ENCODE measurements at regions not wholly inside any gene's neighbourhood (a gene's known extent, or its start where the extent isn't known, plus 50 kb on each side); places are given as distances from the start of the nearest gene placed in this dataset.
A peak's percentile ranks its signal among the peaks of the same experiment; 100 is the strongest.

- Histone ChIP-seq H3K27me3 (no peaks in the 10 kb centered on the region), H3K4me3 (no peak overlapping the region), H3K36me3 (no peaks in the 10 kb centered on the region), H3K9me3 (no peaks in the 10 kb centered on the region), H3K4me1 (no peaks in the 10 kb centered on the region), H3K27ac (no peak overlapping the region)
- ATAC-seq (no peak), DNase-seq (no peak)
- intact Hi-C loops (cut with DNase I): no loop called here
- TF ChIP-seq CTCF (IDR thresholded peaks at IDR 0.05): no peak
- 65 to 80% methylated on average over 3 of the region's 3 CpGs for WGBS, 2 donors
Observed at GRCh38 chr2:117436697-117437096, 377.8 kb upstream of the DDX18 start.

- peaks cover 0 to 3% (median 0%) of the 10 kb centered on the region in 11 donors for H3K9me3 ChIP-seq
- ATAC-seq (peak in 1 of 8 donors; percentile 42), DNase-seq (peak in 1 of 2 donors; percentile 6)
- H3K27ac ChIP-seq: no peak overlapping the region
- WGBS, 2 donors: 68 to 72% methylated on average over 7 of the region's 7 CpGs
- peaks cover 0 to 7% (median 0%) of the 10 kb centered on the region in 7 donors for H3K27me3 ChIP-seq
- H3K4me1 ChIP-seq: no peaks in the 10 kb centered on the region
- H3K36me3 ChIP-seq: no peaks in the 10 kb centered on the region
- intact Hi-C loops (cut with DNase I): loop anchor here in 8 of 10 donors (2.0 to 10.0 kb wide), 5 partner anchors 64 to 317 kb away; no protein-coding TSS in a partner anchor
- H3K4me3 ChIP-seq: no peak overlapping the region
- peak; percentile 21 to 68 (median 52) for TF ChIP-seq CTCF (IDR thresholded peaks at IDR 0.05)
Observed at GRCh38 chr2:117470311-117471095, 344.0 kb upstream of the DDX18 start.

- WGBS, 2 donors: 25 to 51% methylated on average over 1 of the region's 1 CpG
- no peak for ATAC-seq
Observed at GRCh38 chr2:117481608-117482007, 332.9 kb upstream of the DDX18 start.

GRCh38 chr2:117485588-117485987 lies 328.9 kb upstream of the DDX18 start:
- 51% methylated on average over 3 of the region's 3 CpGs for WGBS, 2 donors
- H3K4me1 ChIP-seq: no peaks in the 10 kb centered on the region
- H3K4me3 ChIP-seq: no peak overlapping the region
- TF ChIP-seq CTCF (IDR thresholded peaks at IDR 0.05): no peak
- intact Hi-C loops (cut with DNase I): no loop called here
- peaks cover 0 to 17% (median 0%) of the 10 kb centered on the region in 11 donors for H3K9me3 ChIP-seq
- no peak overlapping the region for H3K27ac ChIP-seq
- no peaks in the 10 kb centered on the region for H3K36me3 ChIP-seq
- DNase-seq: no peak
- no peak for ATAC-seq
- H3K27me3 ChIP-seq: no peaks in the 10 kb centered on the region

More at GRCh38 chr2:117481608-117482007, 332.9 kb upstream of the DDX18 start:
- H3K9me3 ChIP-seq: peaks cover 0 to 56% (median 13%) of the 10 kb centered on the region in 11 donors
- no peak overlapping the region for H3K27ac ChIP-seq
- H3K27me3 ChIP-seq: no peaks in the 10 kb centered on the region
- H3K4me3 ChIP-seq: no peak overlapping the region
- no peak for TF ChIP-seq CTCF (IDR thresholded peaks at IDR 0.05)
- no peaks in the 10 kb centered on the region for H3K36me3 ChIP-seq
- H3K4me1 ChIP-seq: no peaks in the 10 kb centered on the region
- DNase-seq: no peak
- intact Hi-C loops (cut with DNase I): no loop called here

Measured in heart right ventricle (tissue), 16 donors.